ENCODE measurements at regions not wholly inside any gene's neighbourhood (a gene's known extent, or its start where the extent isn't known, plus 50 kb on each side); places are given as distances from the start of the nearest gene placed in this dataset.

DNA sequence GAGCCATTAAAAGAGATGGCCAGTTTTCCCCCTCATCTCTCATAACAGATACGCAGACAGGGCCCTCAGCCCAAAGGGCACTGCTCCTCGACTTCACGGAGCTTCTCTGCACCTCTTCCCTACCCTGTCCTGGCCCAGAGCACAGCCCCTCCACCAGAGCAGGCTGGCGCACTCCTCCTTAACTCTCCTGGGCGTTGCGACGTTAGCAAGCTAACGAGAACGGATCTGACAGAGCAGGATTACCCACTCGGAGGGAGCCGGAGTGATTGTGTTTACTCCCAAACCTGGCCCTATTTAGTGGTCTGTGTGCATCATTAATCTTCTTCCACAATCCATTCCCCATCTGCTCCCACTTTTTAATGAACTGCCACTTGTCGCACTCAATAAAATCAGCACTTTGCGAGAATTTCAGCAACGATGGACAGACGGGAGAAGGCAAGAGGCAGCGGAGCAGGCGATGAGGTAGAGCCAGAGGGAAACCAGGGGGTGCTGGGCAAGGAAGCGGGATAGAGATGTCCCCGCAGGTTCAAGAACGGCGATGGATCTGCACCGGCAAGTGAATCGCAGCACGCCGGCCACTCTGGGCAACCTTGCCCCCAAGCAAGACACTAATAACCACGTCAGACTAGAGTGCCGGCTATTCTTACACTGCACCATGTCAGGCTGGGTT is 159.4 kb downstream of the BUD13 start:
- H3K4me3 ChIP-seq (ENCODE audit: low read length): no peak overlapping the region
- intact Hi-C loops (cut with micrococcal nuclease): no loop called here
- no peaks in the 10 kb centered on the region for H3K4me1 Mint-ChIP-seq
- DNase-seq (no peak), ATAC-seq (no peak)
- H3K27me3 Mint-ChIP-seq (ENCODE audit: low read depth in 2 of 2): peaks cover 11 to 17% of the 10 kb centered on the region in 2 donors
- no peaks in the 10 kb centered on the region for H3K4me1 ChIP-seq (ENCODE audit: control insufficient read depth, insufficient read depth, low read length)
- no peak overlapping the region for H3K27ac Mint-ChIP-seq
- H3K9me3 Mint-ChIP-seq: no peaks in the 10 kb centered on the region
- H3K9me3 ChIP-seq (ENCODE audit: control insufficient read depth, insufficient read depth, low read length): no peaks in the 10 kb centered on the region
- H3K36me3 Mint-ChIP-seq: no peaks in the 10 kb centered on the region
- H3K4me3 Mint-ChIP-seq: no peak overlapping the region
- H3K27me3 ChIP-seq (ENCODE audit: control insufficient read depth, insufficient read depth, low read length): no peaks in the 10 kb centered on the region
- 83% methylated on average over 27 of the region's 27 CpGs for WGBS (ENCODE audit: insufficient coverage)
- no peak overlapping the region for H3K27ac ChIP-seq (ENCODE audit: low read length)
- H3K36me3 ChIP-seq (ENCODE audit: control insufficient read depth, insufficient read depth, low read length): no peaks in the 10 kb centered on the region
- TF ChIP-seq, protein P1, sequence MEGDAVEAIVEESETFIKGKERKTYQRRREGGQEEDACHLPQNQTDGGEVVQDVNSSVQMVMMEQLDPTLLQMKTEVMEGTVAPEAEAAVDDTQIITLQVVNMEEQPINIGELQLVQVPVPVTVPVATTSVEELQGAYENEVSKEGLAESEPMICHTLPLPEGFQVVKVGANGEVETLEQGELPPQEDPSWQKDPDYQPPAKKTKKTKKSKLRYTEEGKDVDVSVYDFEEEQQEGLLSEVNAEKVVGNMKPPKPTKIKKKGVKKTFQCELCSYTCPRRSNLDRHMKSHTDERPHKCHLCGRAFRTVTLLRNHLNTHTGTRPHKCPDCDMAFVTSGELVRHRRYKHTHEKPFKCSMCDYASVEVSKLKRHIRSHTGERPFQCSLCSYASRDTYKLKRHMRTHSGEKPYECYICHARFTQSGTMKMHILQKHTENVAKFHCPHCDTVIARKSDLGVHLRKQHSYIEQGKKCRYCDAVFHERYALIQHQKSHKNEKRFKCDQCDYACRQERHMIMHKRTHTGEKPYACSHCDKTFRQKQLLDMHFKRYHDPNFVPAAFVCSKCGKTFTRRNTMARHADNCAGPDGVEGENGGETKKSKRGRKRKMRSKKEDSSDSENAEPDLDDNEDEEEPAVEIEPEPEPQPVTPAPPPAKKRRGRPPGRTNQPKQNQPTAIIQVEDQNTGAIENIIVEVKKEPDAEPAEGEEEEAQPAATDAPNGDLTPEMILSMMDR (IDR thresholded peaks at IDR 0.05): no peak

DNA sequence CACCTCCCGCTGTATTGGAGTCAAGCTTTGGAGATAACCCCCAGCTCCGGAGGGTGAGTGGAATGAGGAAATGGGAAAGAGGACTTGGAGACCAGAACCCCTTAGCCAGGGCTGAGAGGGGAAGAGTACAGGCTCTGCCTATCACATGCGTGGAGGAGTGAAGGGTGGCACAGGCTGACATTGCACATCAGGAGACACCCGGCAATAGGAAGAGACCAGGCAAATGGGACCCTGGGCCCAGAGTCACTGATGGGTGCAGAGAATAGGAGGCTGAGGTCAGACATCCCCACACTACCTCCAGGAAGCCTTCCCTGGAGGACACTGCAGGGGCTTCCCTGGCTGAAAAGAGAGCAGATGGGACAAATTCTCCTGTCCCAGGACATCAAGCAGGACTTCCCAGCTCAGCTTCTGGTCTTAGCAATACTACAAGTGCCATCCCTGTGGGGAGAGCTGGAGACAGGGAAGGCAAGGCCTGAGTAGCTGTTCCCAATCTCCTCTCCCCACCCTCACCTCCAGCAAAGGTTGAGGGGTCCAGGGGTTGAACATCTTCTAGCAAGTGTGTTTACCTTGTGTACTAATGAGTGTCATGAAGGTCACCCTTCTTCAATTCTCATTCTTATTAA is 160.7 kb downstream of the BUD13 start:
- Histone ChIP-seq H3K4me1 (ENCODE audit: control insufficient read depth, insufficient read depth, low read length) (no peaks in the 10 kb centered on the region), H3K9me3 (ENCODE audit: control insufficient read depth, insufficient read depth, low read length) (no peaks in the 10 kb centered on the region), H3K36me3 (ENCODE audit: control insufficient read depth, insufficient read depth, low read length) (no peaks in the 10 kb centered on the region), H3K4me3 (ENCODE audit: low read length) (no peak overlapping the region), H3K27me3 (ENCODE audit: control insufficient read depth, insufficient read depth, low read length) (no peaks in the 10 kb centered on the region), H3K27ac (ENCODE audit: low read length) (no peak overlapping the region)
- H3K4me3 Mint-ChIP-seq: no peak overlapping the region
- DNase-seq: no peak
- no peaks in the 10 kb centered on the region for H3K9me3 Mint-ChIP-seq
- TF ChIP-seq, protein P1 (IDR thresholded peaks at IDR 0.05): no peak
- 90% methylated on average over 4 of the region's 4 CpGs for WGBS (ENCODE audit: insufficient coverage)
- intact Hi-C loops (cut with micrococcal nuclease): no loop called here
- no peak for ATAC-seq
- H3K27me3 Mint-ChIP-seq (ENCODE audit: low read depth in 2 of 2): peaks cover 11 to 17% of the 10 kb centered on the region in 2 donors
- no peaks in the 10 kb centered on the region for H3K4me1 Mint-ChIP-seq
- no peak overlapping the region for H3K27ac Mint-ChIP-seq
- no peaks in the 10 kb centered on the region for H3K36me3 Mint-ChIP-seq

- no peaks in the 10 kb centered on the region for H3K4me1 Mint-ChIP-seq
- WGBS (ENCODE audit: insufficient coverage): 72% methylated on average over 7 of the region's 7 CpGs
- no peaks in the 10 kb centered on the region for H3K9me3 ChIP-seq (ENCODE audit: control insufficient read depth, insufficient read depth, low read length)
- H3K27me3 Mint-ChIP-seq (ENCODE audit: low read depth in 2 of 2): peaks cover 11 to 20% of the 10 kb centered on the region in 2 donors
- intact Hi-C loops (cut with micrococcal nuclease): no loop called here
- no peaks in the 10 kb centered on the region for H3K9me3 Mint-ChIP-seq
- H3K4me3 Mint-ChIP-seq: no peak overlapping the region
- ATAC-seq (no peak), DNase-seq (no peak)
- H3K4me1 ChIP-seq (ENCODE audit: control insufficient read depth, insufficient read depth, low read length): no peaks in the 10 kb centered on the region
- TF ChIP-seq, protein P1 (IDR thresholded peaks at IDR 0.05): no peak
- H3K36me3 ChIP-seq (ENCODE audit: control insufficient read depth, insufficient read depth, low read length): no peaks in the 10 kb centered on the region
- no peaks in the 10 kb centered on the region for H3K27me3 ChIP-seq (ENCODE audit: control insufficient read depth, insufficient read depth, low read length)
- no peak overlapping the region for H3K27ac Mint-ChIP-seq
- no peak overlapping the region for H3K27ac ChIP-seq (ENCODE audit: low read length)
- no peaks in the 10 kb centered on the region for H3K36me3 Mint-ChIP-seq
- no peak overlapping the region for H3K4me3 ChIP-seq (ENCODE audit: low read length)
Measured at GRCh38 chr11:116610190-116610589, 162.6 kb downstream of the BUD13 start.

GRCh38 chr11:116607027-116607426 is 165.8 kb downstream of the BUD13 start:
- H3K27ac Mint-ChIP-seq: no peak overlapping the region
- no peaks in the 10 kb centered on the region for H3K4me1 ChIP-seq (ENCODE audit: control insufficient read depth, insufficient read depth, low read length)
- H3K4me3 Mint-ChIP-seq: no peak overlapping the region
- no peak for ATAC-seq
- intact Hi-C loops (cut with micrococcal nuclease): no loop called here
- no peaks in the 10 kb centered on the region for H3K27me3 ChIP-seq (ENCODE audit: control insufficient read depth, insufficient read depth, low read length)
- H3K4me3 ChIP-seq (ENCODE audit: low read length): no peak overlapping the region
- no peaks in the 10 kb centered on the region for H3K9me3 ChIP-seq (ENCODE audit: control insufficient read depth, insufficient read depth, low read length)
- H3K36me3 ChIP-seq (ENCODE audit: control insufficient read depth, insufficient read depth, low read length): no peaks in the 10 kb centered on the region
- peaks cover 7 to 14% of the 10 kb centered on the region in 2 donors for H3K27me3 Mint-ChIP-seq (ENCODE audit: low read depth in 2 of 2)
- H3K4me1 Mint-ChIP-seq: no peaks in the 10 kb centered on the region
- no peak for DNase-seq
- TF ChIP-seq, protein P1 (IDR thresholded peaks at IDR 0.05): no peak
- no peaks in the 10 kb centered on the region for H3K9me3 Mint-ChIP-seq
- no peak overlapping the region for H3K27ac ChIP-seq (ENCODE audit: low read length)
- H3K36me3 Mint-ChIP-seq: no peaks in the 10 kb centered on the region
